Heart right ventricle (tissue), 16 donors: ENCODE measurements at regions not wholly inside any gene's neighbourhood (a gene's known extent, or its start where the extent isn't known, plus 50 kb on each side); places are given as distances from the start of the nearest gene placed in this dataset.

Source experiments
- ATAC-seq, 8 donors: fragments of 200-7000 bp; cut with Tn5 transposase; one replicate each; pipeline ENCODE4 v1.9.1; 2020; ENCODE audit warnings: mild to moderate bottlenecking in 8 of 8, moderate library complexity in 8 of 8, moderate number of reproducible peaks in 1 of 8
- DNase-seq, 2 donors: peaks; one replicate each; pipeline ENCODE4 v3.0.0-alpha.2; 2020
- H3K27ac ChIP-seq, 10 donors: fragments of 200-600 bp; sonication (generic) in 2 of 10; one replicate each; pipeline versions ENCODE4 v1.5.0 to v1.8.0; 2020 to 2022; ENCODE audit warnings: mild to moderate bottlenecking in 3 of 10
- H3K27me3 ChIP-seq, 7 donors: fragments of 200-600 bp; one replicate each; pipeline ENCODE4 v1.8.0; 2021 to 2022; ENCODE audit warnings: mild to moderate bottlenecking in 2 of 7
- H3K36me3 ChIP-seq, 9 donors: fragments of 200-600 bp; sonication (generic) in 1 of 9; one replicate each; pipeline versions ENCODE4 v1.5.0 to v1.8.0; 2020 to 2022; ENCODE audit warnings: mild to moderate bottlenecking in 2 of 9
- H3K4me1 ChIP-seq, 9 donors: fragments of 200-600 bp; sonication (generic) in 1 of 9; one replicate each; pipeline versions ENCODE4 v1.5.0 to v1.8.0; 2020 to 2022; ENCODE audit warnings: mild to moderate bottlenecking in 4 of 9
- H3K4me3 ChIP-seq, 10 donors: fragments of 200-600 bp; sonication (generic) in 2 of 10; one replicate each; pipeline versions ENCODE4 v1.5.0 to v1.8.0; 2020 to 2022; ENCODE audit warnings: mild to moderate bottlenecking in 7 of 10, moderate library complexity in 2 of 10
- H3K9me3 ChIP-seq, 11 donors: fragments of 200-600 bp in 10 of 11; sonication (generic) in 2 of 11; one replicate each; pipeline versions ENCODE4 v1.5.0 to v1.8.0; 2013 to 2022; ENCODE audit warnings: mild to moderate bottlenecking in 2 of 11, control low read depth in 1 of 11, moderate library complexity in 1 of 11
- CTCF ChIP-seq, 9 donors: fragments of 200-600 bp; sonication (generic) in 2 of 9; IDR thresholded peaks; one replicate each; pipeline versions ENCODE4 v1.5.0 to v1.8.0; 2021 to 2022; ENCODE audit warnings: antibody characterized with exemption in 9 of 9, mild to moderate bottlenecking in 5 of 9, moderate library complexity in 1 of 9
- WGBS, 2 donors: extraction: QIAGEN DNeasy Blood & Tissue Kit; methylation state at CpG; one replicate each; pipeline ENCODE4 v1.1.7; 2013; ENCODE audit warnings: inconsistent platforms in 1 of 2; 5-methylcytosine and 5-hydroxymethylcytosine counted together
- intact Hi-C, 10 donors: fragments of 100-400 bp; cut with DNase I; formaldehyde crosslinking; loops; one replicate each; pipeline versions ENCODE4 v1.11.1 to v1.14.2; 2022
- donor health status: Arrhythmogenic right ventricular cardiomyopathy.
- donor health status: ischemic (EF 13 %, LVEDD 7.1; RV severe dilation, severe dysfunction).
- donor health status: healthy with polysubstance abuse.
- donor health status: DM: no; HTN: yes; CAD: no.
- donor health status: DM: no; HTN: no; CAD: no.
- donor health status: ischemic (EF 25% LVEDD 6.9; RV normal size, moderate dysfunction).
- donor health status: ischemic (EF 25% LVEDD 5.7; RV mildly dilated, moderate dysfunction).
- donor health status: healthy.
- donor health status: DM: yes; HTN: yes; CAD: no.
- donor health status: Ischemic cardiomyopathy.
- donor health status: ischemic (EF 35%, LVEDD 5.7; RV mildly dilated, moderate dysfunction).
- donor health status: nonischemic (EF 11% LVEDD 7.7; RV severe dilation, severe dysfunction).
- donor health status: DM: yes; HTN: yes; CAD: no.
- donor health status: PGD.
- donor health status: ischemic (EF 29% LVEDD 5.4; RV normal size, mild dysfunction).
- donor health status: nonischemic (EF 23%, LVEDD 6.1; RV moderate dilation, normal function).

- no peak for DNase-seq
- intact Hi-C loops, result no loop called here
- Histone ChIP-seq H3K36me3 (no peaks in the 10 kb centered on the region), H3K27ac (no peak overlapping the region), H3K4me3 (no peak overlapping the region), H3K4me1 (no peaks in the 10 kb centered on the region), H3K9me3 (peaks cover 0 to 32% (median 21%) of the 10 kb centered on the region in 11 donors), H3K27me3 (no peaks in the 10 kb centered on the region)
- ATAC-seq, result no peak
- WGBS, 2 donors, result 21 to 54% methylated on average over 1 of the region's 1 CpG
- TF ChIP-seq CTCF (IDR thresholded peaks at IDR 0.05), result no peak
These were observed 1272.8 kb downstream of the TYW1 start for GRCh38 chr7:68269405-68269804.

- TF ChIP-seq CTCF (IDR thresholded peaks at IDR 0.05), result no peak
- no peak for ATAC-seq
- intact Hi-C loops, result no loop called here
- 81 to 97% methylated on average over 1 of the region's 1 CpG for WGBS, 2 donors
- Histone ChIP-seq H3K36me3 (no peaks in the 10 kb centered on the region), H3K4me3 (no peak overlapping the region), H3K9me3 (peaks cover 0 to 1% (median 0%) of the 10 kb centered on the region in 11 donors), H3K27ac (no peak overlapping the region), H3K27me3 (no peaks in the 10 kb centered on the region), H3K4me1 (no peaks in the 10 kb centered on the region)
- no peak for DNase-seq
These were observed 1275.9 kb downstream of the TYW1 start for GRCh38 chr7:68272507-68272906.

- H3K27ac ChIP-seq, result no peak overlapping the region
- TF ChIP-seq CTCF (IDR thresholded peaks at IDR 0.05), result no peak
- no peaks in the 10 kb centered on the region for H3K4me1 ChIP-seq
- WGBS, 2 donors, result 85 to 87% methylated on average over 7 of the region's 7 CpGs
- ATAC-seq, result no peak
- intact Hi-C loops, result no loop called here
- H3K4me3 ChIP-seq, result no peak overlapping the region
- H3K36me3 ChIP-seq, result no peaks in the 10 kb centered on the region
- H3K27me3 ChIP-seq, result no peaks in the 10 kb centered on the region
- DNase-seq, result no peak
- peaks cover 0 to 12% (median 0%) of the 10 kb centered on the region in 11 donors for H3K9me3 ChIP-seq
These were observed 1280.1 kb downstream of the TYW1 start for GRCh38 chr7:68276725-68277124.

GRCh38 chr7:68279827-68280400 is 1283.3 kb downstream of the TYW1 start:
- Histone ChIP-seq H3K4me3 (no peak overlapping the region), H3K27ac (no peak overlapping the region), H3K36me3 (no peaks in the 10 kb centered on the region), H3K27me3 (no peaks in the 10 kb centered on the region), H3K4me1 (no peaks in the 10 kb centered on the region), H3K9me3 (peaks cover 0 to 22% (median 6%) of the 10 kb centered on the region in 11 donors)
- DNase-seq (no peak), ATAC-seq (no peak)
- WGBS, 2 donors, result 56 to 58% methylated on average over 10 of the region's 10 CpGs
- TF ChIP-seq CTCF (IDR thresholded peaks at IDR 0.05), result no peak
- intact Hi-C loops, result no loop called here
